ENCODE measurements at regions not wholly inside any gene's neighbourhood (a gene's known extent, or its start where the extent isn't known, plus 50 kb on each side); places are given as distances from the start of the nearest gene placed in this dataset.
"Not testable (repeated sequence)": the region's sequence is repeated elsewhere in the genome, so short reads cannot be mapped to it uniquely, and the experiment has no call there.

- no peak for DNase-seq (ENCODE audit: low spot score)
Measured at GRCh38 chr7:33781796-33782195, 123.5 kb upstream of the BMPER start.

- no peak for DNase-seq (ENCODE audit: low spot score)
Measured at GRCh38 chr7:33784000-33784399, 121.3 kb upstream of the BMPER start.

GRCh38 chr7:33788531-33788930 is 116.8 kb upstream of the BMPER start:
- DNase-seq (ENCODE audit: low spot score), result no peak

DNA sequence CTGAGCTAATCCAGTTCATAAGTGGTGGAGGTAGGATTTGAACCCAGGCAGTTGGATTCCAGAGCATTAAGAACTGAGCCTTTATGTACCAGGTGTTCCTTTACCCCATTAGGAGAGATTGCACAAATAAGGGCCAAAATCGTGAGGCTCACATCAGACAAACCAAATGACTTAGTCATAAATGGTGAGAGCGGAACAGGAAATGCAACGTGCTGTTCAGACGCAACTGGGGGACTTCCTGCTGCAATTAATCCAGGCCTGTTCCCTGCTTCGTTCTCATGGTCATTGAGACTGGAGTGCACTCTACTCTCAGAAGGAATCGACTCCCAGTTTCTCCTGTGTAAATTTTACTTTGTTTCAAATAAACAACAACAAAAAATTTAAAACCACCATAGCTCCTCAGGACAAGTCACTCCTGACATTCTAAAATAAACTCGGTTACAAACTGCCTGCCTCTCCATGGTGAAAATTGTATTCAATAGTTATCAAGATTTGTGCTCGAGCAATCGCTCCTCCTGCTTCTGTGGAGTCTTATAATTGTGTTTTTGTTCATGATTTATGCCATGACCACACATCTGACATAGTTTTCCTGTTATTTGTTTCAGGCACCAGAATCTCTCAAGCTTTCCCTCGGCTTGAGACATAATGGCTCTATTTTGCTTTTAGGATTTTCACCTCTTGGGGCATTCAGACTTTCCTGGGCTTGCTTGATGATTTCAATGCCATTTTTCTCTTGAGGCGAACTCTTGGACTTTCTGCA is 115.3 kb upstream of the BMPER start:
- no peak for DNase-seq (ENCODE audit: low spot score)

DNA sequence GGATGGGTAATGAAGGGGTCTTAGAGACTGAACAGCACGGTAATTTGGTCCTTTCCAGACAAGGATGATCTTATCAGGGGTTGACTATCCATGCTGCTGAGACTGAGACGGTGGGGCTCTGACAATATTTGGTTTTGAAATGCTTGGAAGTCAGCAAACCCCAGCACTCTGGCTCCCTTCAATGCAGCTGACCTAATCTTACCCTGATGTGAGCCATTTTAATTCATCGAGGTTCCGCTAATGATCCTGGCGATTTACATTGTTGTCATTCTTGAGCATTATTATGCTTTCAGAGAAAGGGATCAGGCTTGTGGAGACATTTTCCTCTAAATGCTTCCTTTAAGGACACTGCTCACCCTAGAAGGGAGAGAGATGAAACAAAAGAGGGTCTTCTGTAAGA is 114.6 kb upstream of the BMPER start:
- DNase-seq (ENCODE audit: low spot score), result no peak

DNA sequence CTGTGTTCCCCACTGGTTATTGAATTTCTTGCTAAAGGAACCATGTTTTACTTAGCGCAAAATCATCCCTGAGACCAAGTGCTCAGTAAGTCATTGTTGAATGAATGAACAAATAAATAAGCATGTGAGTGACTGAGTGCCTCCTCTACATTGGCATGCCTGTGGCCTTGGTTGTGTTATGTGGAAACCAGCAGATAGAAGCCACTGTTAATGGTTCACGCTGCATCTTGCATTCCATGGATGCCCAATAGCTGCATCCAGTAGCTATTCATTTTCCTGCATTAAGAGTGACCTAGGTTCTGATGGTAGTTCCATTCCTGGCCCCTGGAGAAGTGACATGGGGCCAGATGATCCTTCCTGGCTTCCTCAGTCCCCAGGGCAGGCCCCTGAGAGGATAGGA is 113.3 kb upstream of the BMPER start:
- DNase-seq (ENCODE audit: low spot score), result no peak

DNA sequence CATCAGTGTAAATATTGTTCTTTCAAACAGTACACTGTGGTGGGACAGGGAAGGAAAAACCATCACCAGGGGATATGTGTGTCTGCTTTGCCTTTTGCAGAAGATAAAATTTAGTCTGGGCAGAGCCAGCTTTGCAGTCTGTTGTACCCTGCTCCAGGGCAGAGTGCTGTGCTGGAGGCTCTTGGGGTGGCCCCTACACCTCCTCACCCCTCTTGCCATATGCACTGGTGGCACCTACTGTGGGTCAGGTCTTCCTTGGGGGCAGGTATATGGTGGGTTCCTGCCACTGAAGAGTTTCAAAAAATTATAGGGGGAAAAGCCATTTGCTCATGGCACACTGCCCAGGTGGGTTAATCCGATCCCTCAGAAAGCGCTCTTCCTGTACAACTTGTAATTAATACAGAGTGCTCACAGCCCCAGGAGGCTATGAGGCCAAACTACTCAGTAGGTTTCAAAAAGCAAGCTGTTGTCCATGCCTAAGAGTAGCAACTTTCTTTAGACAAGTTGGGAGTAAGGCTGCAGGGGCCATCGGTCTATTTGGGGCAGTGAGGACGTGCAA is 112.7 kb upstream of the BMPER start:
- no peak for DNase-seq (ENCODE audit: low spot score)

GRCh38 chr7:33793616-33794015 is 111.7 kb upstream of the BMPER start:
- DNase-seq (ENCODE audit: low spot score), result no peak

- no peak for DNase-seq (ENCODE audit: low spot score)
Measured at GRCh38 chr7:33794419-33794818, 110.9 kb upstream of the BMPER start.

DNA sequence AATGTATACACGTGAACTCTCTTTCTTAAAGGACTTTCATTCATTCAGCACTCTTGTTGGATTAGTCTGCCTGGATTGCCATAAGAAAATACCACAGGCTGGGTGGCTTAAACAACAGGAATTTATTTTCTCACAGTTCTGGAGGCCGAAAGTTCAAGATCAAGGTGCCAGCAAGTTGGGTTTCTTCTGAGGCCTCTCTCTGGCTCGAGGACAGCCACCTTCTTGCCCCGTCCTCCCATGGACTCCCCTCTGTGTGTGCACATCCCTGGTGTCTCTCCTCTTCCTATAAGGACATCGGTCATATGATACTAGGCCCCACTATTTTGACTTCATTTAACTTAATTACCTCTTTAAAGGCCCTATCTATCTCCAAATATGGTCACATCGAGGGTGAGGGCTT is 110.4 kb upstream of the BMPER start:
- DNase-seq (ENCODE audit: low spot score), result no peak

DNA sequence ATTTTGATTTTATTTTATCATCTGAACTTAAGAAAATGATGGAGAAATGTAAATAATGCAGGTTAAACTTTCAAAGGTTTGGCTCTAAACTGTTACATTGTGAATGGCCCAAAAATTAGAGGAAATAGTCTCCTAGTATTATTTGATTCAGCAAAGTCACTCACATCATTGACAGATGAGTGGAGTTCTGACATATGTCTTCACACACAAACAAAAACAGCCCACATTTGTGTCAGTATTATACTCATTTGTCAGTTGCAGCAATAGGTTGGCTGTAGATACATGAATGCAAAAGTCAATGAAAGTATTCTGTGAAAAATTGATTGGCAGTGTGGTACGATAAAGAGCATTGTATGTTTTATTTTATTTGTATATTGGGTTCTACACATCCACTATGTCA is 108.8 kb upstream of the BMPER start:
- no peak for DNase-seq (ENCODE audit: low spot score)

GRCh38 chr7:33797512-33797911 is 107.8 kb upstream of the BMPER start:
- DNase-seq (ENCODE audit: low spot score), result not testable (repeated sequence)

GRCh38 chr7:33798686-33799325 is 106.5 kb upstream of the BMPER start:
- DNase-seq (ENCODE audit: low spot score), result no peak

- DNase-seq (ENCODE audit: low spot score), result no peak
Measured at GRCh38 chr7:33799766-33800165, 105.6 kb upstream of the BMPER start.

DNA sequence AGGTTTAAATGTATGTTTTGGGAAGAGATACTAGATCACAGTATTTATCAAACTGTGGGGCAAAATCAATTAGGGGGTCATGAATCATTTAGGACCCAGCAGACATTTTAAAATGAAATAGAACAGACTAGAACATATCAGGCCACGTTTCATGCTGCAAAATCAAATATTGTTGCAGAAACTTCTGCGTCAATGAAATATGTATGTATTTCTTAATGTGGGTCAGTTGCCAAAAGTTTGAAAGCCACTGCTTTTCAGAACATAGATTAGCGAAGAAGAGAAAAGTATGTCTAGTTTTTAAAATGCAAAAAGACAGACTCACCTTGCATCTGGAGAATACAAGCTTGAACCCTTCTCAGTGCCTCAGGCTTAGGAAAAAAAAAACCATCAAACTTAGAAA is 102.7 kb upstream of the BMPER start:
- DNase-seq (ENCODE audit: low spot score), result no peak

- DNase-seq (ENCODE audit: low spot score), result no peak
Measured at GRCh38 chr7:33804140-33804660, 101.1 kb upstream of the BMPER start.

GRCh38 chr7:33805630-33806233 is 99.6 kb upstream of the BMPER start:
- DNase-seq (ENCODE audit: low spot score), result no peak

DNA sequence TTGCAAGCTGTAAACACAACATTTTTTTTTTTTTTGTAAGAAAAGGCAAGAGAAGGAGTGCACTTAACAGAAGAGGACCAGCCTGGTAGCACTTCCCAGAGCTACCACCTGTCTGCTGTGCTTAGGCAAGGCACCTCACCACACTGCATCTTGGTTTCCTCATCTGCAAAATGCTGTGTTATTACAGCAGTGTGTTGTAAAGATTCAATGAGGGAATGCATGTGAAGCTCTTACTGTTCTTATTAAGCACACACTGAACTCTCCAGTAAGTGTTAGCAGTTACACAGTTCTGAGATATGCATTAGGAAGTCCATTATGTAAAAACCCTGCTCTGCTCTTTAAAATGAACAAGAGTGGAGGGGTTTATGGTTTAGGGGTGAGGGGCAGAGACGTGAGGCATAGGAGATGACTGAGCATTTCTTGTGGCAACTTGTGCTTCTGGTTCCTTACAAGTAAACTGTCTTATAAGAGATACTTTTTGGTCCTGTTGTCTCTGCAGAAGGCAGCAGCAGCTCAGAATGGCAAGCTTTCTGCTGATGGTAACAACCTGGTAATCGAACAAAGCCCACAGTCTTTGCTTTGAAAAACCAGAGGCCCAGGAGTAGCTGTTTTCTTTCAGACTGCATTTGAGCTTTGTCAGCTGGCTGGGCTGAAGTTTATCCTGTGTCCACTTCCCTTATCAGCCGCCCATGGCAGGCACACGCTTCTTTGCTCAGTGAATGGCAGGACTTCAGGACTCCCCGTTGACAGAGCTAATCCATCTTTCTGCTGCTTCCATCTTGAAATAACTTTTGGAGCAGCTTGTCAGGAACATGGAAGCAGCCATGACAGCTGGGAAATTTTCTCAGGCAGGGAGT is 98.8 kb upstream of the BMPER start:
- DNase-seq (ENCODE audit: low spot score), result no peak

GRCh38 chr7:33807155-33807530 is 98.2 kb upstream of the BMPER start:
- DNase-seq (ENCODE audit: low spot score), result no peak

DNA sequence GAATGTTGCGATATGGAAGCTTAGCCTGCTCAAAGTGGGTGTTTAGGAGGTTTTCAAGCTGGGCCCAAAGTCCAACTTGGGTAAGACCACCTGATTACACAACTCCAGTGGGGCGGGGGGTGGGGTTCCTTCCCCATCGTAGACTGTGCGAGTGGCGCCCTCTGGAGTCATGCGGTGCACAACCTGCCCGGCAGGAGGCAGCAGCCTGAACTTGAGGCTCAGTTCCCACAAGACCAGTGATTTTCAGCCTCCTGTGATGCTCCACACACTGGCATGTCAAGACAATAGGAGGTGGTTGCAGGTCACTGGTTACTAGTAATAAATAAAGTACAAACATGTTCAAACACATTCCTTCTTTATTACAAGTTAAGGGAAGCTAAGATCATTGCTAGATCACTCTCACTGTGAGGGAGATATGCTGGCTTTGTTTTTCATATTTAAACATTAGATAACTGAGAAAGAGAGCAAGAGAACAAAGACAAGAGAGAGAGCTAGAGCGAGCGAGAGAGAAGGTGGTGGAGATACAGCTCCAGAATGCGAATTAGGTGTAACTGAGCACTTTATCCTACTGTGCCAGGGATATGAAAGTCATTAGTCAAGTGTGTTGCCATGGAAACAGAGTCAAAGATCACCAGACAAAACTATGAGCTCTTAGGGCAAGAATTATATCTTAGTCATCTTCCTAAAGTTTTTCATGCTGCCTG is 97.4 kb upstream of the BMPER start:
- peak; percentile 20 for DNase-seq (ENCODE audit: low spot score)

DNA sequence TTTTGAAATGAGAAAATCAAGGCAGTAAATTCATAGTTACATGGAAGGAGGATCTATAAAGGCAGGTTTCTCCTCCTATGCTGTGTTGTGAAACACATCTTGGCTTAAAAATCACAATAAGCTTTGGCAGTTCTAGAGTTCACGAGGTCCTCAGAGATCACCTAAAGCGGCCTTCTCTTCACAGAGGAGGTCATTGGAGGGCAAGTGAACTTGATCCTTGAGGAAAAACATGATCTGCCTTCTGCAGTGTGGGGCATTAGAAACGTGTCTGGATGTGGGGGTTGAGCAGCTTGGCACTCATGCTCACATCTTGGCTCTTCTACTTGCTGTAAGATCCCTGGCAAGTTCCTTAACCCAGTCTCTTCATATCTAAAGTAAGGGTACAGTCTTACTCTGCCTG is 96.1 kb upstream of the BMPER start:
- no peak for DNase-seq (ENCODE audit: low spot score)

Data from HT-29 (cell line).